GM23248 (cell line): ENCODE measurements at regions not wholly inside any gene's neighbourhood (a gene's known extent, or its start where the extent isn't known, plus 50 kb on each side); places are given as distances from the start of the nearest gene placed in this dataset. TPM values are rescaled to one million over a fixed set of nuclear protein-coding genes. Genes with fewer than 3 reads are reported as not detected.

Source experiments
- DNase-seq: peaks from one replicate; pipeline ENCODE4 v3.0.0-alpha.2; 2015
- H2AFZ ChIP-seq: fragments of 200-600 bp; sonication (generic); 2 replicates; pipeline ENCODE4 v1.6.1; 2016; ENCODE audit warnings: antibody characterized with exemption
- H3F3A ChIP-seq: fragments of 200-600 bp; sonication (generic); 2 replicates; pipeline ENCODE4 v1.6.1; 2016; ENCODE audit warnings: mild to moderate bottlenecking, antibody characterized with exemption, mixed run types; ENCODE audit not compliant: insufficient read depth
- H3K27ac ChIP-seq: fragments of 200-600 bp; sonication (generic); 2 replicates; pipeline ENCODE4 v1.5.1; 2016; ENCODE audit warnings: mild to moderate bottlenecking
- H3K27me3 ChIP-seq: fragments of 200-600 bp; sonication (generic); replicated peaks from 2 replicates; pipeline ENCODE4 v1.6.1; 2016; ENCODE audit warnings: mild to moderate bottlenecking; ENCODE audit not compliant: insufficient read depth
- H3K36me3 ChIP-seq: fragments of 200-600 bp; sonication (generic); 2 replicates; pipeline ENCODE4 v1.6.1; 2016; ENCODE audit warnings: low read depth, mild to moderate bottlenecking
- H3K4me1 ChIP-seq: fragments of 200-600 bp; sonication (generic); 2 replicates; pipeline ENCODE4 v1.6.1; 2016; ENCODE audit warnings: mild to moderate bottlenecking; ENCODE audit not compliant: insufficient read depth
- H3K4me2 ChIP-seq: fragments of 200-600 bp; sonication (generic); one replicate; pipeline ENCODE4 v1.6.1; 2016; ENCODE audit warnings: mild to moderate bottlenecking; ENCODE audit not compliant: unreplicated experiment
- H3K4me3 ChIP-seq: fragments of 200-600 bp; sonication (generic); 2 replicates; pipeline ENCODE4 v1.5.1; 2016; ENCODE audit warnings: mild to moderate bottlenecking
- H3K79me2 ChIP-seq: fragments of 200-600 bp; sonication (generic); 2 replicates; pipeline ENCODE4 v1.6.1; 2016; ENCODE audit warnings: mild to moderate bottlenecking; ENCODE audit not compliant: insufficient read depth
- H3K9ac ChIP-seq: fragments of 200-600 bp; sonication (generic); 2 replicates; pipeline ENCODE4 v1.6.1; 2016; ENCODE audit warnings: mild to moderate bottlenecking
- H3K9me2 ChIP-seq: fragments of 200-600 bp; sonication (generic); 2 replicates; pipeline ENCODE4 v1.6.1; 2016; ENCODE audit warnings: mixed run types, mild to moderate bottlenecking, moderate library complexity; ENCODE audit not compliant: insufficient read depth
- H3K9me3 ChIP-seq: fragments of 200-600 bp; sonication (generic); one replicate; pipeline ENCODE4 v1.6.1; 2017; ENCODE audit warnings: low read depth
- H4K20me1 ChIP-seq: fragments of 200-600 bp; sonication (generic); 2 replicates; pipeline ENCODE4 v1.6.0; 2016; ENCODE audit not compliant: insufficient read depth
- EZH2 ChIP-seq: fragments of 200-600 bp; sonication (generic); IDR thresholded peaks from 2 replicates; pipeline ENCODE4 v1.6.1; 2018; ENCODE audit warnings: antibody characterized with exemption, mild to moderate bottlenecking; ENCODE audit not compliant: insufficient read depth, poor library complexity, severe bottlenecking
- EZH2phosphoT487 ChIP-seq: fragments of 200-600 bp; sonication (generic); IDR thresholded peaks from 2 replicates; pipeline ENCODE4 v1.6.1; 2018; ENCODE audit warnings: antibody characterized with exemption, moderate library complexity, mild to moderate bottlenecking, low read depth; ENCODE audit not compliant: insufficient read depth
- WGBS, 2 experiments: methylation state at CpG; one replicate each; pipeline ENCODE4 v1.1.6; 2015 to 2017; ENCODE audit warnings: low lambda C conversion rate in 2 of 2, low coverage in 1 of 2; ENCODE audit errors: missing lambda C conversion rate in 2 of 2; 5-methylcytosine and 5-hydroxymethylcytosine counted together
- in situ Hi-C: fragments of 300-500 bp; cut with MboI; formaldehyde crosslinking; loops from 2 replicates; pipeline ENCODE4 v1.15.0; 2020
- small RNA-seq: library from RNA; depleted of rRNA; stranded (forward); fragments of <200 nt; gene quantifications from one replicate; pipeline ENCODE3, GENCODE V24; 2014; ENCODE audit warnings: low read depth, low replicate concordance

DNA sequence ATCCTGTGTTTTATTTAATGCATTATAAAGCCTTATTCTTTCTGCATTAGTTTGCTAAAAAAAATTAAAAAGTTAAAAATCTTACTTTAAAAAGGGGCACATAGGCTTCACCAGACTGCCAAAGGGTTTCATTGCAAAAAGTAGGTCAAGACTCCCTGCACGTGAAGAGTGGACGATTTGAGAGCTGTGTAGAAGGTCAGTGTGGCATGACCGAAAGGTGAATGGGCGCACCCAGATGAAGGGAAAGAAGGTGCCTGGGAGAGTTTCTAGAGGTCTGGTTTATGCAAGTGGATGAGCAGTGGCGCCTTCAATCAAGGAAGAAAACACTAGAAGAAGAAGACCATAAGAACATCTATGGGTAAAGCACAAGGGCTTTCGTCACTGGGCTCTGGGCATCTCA, 111.0 kb downstream of the SP3 start:
- Histone ChIP-seq H2AFZ (no peak overlapping the region), H3K4me2 (no peak overlapping the region), H3K27ac (no peak overlapping the region), H3K4me3 (no peak overlapping the region), H4K20me1 (no peaks in the 10 kb centered on the region), H3K9ac (no peak overlapping the region), H3K4me1 (peaks cover 22% of the 10 kb centered on the region), H3K9me3 (no peaks in the 10 kb centered on the region), H3K79me2 (no peaks in the 10 kb centered on the region), H3K36me3 (no peaks in the 10 kb centered on the region), H3F3A (0 out of 2 replicates have a peak, but pooled peaks cover 18% of the 10 kb centered on the region), H3K27me3 (no peaks in the 10 kb centered on the region), H3K9me2 (no peaks in the 10 kb centered on the region)
- no peak for DNase-seq
- in situ Hi-C loops, result no loop called here
- TF ChIP-seq EZH2phosphoT487, result no peak
- TF ChIP-seq EZH2, result no peak
- 92 to 97% methylated on average over 6 of the region's 6 CpGs for WGBS, 2 experiments

DNA sequence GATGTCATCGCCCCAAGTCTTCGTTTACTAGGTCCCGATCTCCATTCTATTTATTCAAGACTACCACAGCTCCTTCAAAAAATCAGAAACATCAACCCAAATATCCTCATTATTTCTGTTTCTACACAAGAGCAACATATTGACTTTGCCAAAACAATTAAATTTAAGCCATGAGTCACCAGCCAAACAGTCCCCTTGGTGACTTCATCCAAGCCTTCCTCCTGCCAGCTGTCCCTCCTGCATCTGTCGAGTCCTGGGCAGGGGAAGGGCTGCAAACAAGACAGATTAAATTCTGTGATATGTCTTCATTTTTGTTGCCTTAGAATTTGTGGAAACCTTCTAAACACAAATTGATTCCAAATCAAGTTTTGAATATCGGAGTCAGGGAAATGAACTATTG, 110.3 kb downstream of the SP3 start:
- 5% methylated on average over 5 of the region's 5 CpGs for WGBS, 2 experiments

DNA sequence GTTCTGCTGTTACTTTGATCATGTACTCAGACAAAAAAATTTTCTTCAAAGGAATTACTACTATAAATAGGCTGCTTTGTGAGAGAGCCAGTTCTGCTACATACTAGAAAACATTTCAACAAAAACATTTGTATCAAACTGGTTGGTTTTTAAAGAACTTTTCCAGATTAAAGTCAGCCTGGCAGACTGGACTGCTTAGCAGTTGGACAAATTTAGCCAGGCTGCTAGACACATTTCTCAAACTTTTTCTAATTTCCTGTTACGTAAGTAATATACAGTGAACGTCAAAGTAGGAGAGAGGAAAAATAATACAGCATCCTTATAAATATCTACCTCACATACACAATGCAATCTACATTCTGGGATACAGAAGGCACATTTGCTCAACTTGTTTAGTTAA, 109.5 kb downstream of the SP3 start:
- no peaks in the 10 kb centered on the region for H3K79me2 ChIP-seq
- no peaks in the 10 kb centered on the region for H3K9me2 ChIP-seq
- no peak for DNase-seq
- no peak overlapping the region for H2AFZ ChIP-seq
- no peak overlapping the region for H3K4me3 ChIP-seq
- in situ Hi-C loops, result no loop called here
- H3K9me3 ChIP-seq, result no peaks in the 10 kb centered on the region
- 0 out of 2 replicates have a peak, but pooled peaks cover 10% of the 10 kb centered on the region for H3F3A ChIP-seq
- no peaks in the 10 kb centered on the region for H4K20me1 ChIP-seq
- peaks cover 21% of the 10 kb centered on the region for H3K4me1 ChIP-seq
- H3K9ac ChIP-seq, result no peak overlapping the region
- no peaks in the 10 kb centered on the region for H3K36me3 ChIP-seq
- no peak for TF ChIP-seq EZH2
- no peak for TF ChIP-seq EZH2phosphoT487
- H3K27me3 ChIP-seq, result 0 out of 2 replicates have a peak, but pooled peaks cover 8% of the 10 kb centered on the region
- no peak overlapping the region for H3K27ac ChIP-seq
- no peak overlapping the region for H3K4me2 ChIP-seq
- 53 to 59% methylated on average over 2 of the region's 2 CpGs for WGBS, 2 experiments

More for the DNA sequence above, 110.3 kb downstream of the SP3 start:
- no peaks in the 10 kb centered on the region for H3K9me2 ChIP-seq
- H3K4me2 ChIP-seq, result peak overlapping the region; percentile 46
- H3K4me1 ChIP-seq, result peaks cover 22% of the 10 kb centered on the region
- H3K4me3 ChIP-seq, result no peak overlapping the region
- H3K27ac ChIP-seq, result no peak overlapping the region
- 0 out of 2 replicates have a peak, but pooled peaks cover 18% of the 10 kb centered on the region for H3F3A ChIP-seq
- H3K79me2 ChIP-seq, result no peaks in the 10 kb centered on the region
- 0 out of 2 replicates have a peak, but pooled peaks cover 5% of the 10 kb centered on the region for H3K27me3 ChIP-seq
- DNase-seq, result peak; percentile 80
- TF ChIP-seq EZH2 (no peak), EZH2phosphoT487 (no peak)
- in situ Hi-C loops, result no loop called here
- H3K9me3 ChIP-seq, result no peaks in the 10 kb centered on the region
- no peak overlapping the region for H2AFZ ChIP-seq
- no peaks in the 10 kb centered on the region for H4K20me1 ChIP-seq
- no peak overlapping the region for H3K9ac ChIP-seq
- no peaks in the 10 kb centered on the region for H3K36me3 ChIP-seq

Small RNA genes in the stretch of these regions (small RNA-seq; reads per million reads assigned to genes)
- not detected for gene AC013410.2
